AG10803 (cell line): ENCODE measurements at regions not wholly inside any gene's neighbourhood (a gene's known extent, or its start where the extent isn't known, plus 50 kb on each side); places are given as distances from the start of the nearest gene placed in this dataset.

Experiments
- DNase-seq: peaks from one replicate; pipeline ENCODE4 v3.0.0; 2010; ENCODE audit warnings: low read depth
- H3K4me3 ChIP-seq: 2 replicates; pipeline ENCODE4 v1.5.1; 2011; ENCODE audit warnings: mild to moderate bottlenecking, low read length, control low read depth
- TF ChIP-seq, protein P1 (sequence below): conservative IDR thresholded peaks from 2 replicates; pipeline ENCODE4 v1.5.1; 2011; ENCODE audit warnings: mild to moderate bottlenecking, low read length, control low read depth, inconsistent platforms

DNA sequence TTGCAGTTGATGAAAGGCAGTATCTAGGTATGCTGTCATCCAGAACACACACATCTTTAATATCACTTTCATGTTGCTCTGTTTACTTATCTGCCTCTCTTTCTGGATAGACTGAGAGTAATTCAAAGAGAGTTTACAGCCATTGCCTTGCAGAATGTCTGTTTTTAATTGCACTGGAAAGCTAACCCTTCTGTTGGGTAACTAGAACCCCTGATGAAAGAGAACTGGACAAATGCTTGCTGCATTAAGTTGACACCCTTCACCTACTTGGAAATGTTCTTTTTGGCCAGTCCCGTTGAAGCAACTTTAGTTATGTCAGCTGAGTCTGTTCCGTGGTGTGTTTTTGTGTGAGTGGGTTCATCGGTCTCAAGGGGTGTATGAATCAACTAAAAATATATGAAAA is 383.8 kb upstream of the CITED2 start:
- TF ChIP-seq, protein P1, sequence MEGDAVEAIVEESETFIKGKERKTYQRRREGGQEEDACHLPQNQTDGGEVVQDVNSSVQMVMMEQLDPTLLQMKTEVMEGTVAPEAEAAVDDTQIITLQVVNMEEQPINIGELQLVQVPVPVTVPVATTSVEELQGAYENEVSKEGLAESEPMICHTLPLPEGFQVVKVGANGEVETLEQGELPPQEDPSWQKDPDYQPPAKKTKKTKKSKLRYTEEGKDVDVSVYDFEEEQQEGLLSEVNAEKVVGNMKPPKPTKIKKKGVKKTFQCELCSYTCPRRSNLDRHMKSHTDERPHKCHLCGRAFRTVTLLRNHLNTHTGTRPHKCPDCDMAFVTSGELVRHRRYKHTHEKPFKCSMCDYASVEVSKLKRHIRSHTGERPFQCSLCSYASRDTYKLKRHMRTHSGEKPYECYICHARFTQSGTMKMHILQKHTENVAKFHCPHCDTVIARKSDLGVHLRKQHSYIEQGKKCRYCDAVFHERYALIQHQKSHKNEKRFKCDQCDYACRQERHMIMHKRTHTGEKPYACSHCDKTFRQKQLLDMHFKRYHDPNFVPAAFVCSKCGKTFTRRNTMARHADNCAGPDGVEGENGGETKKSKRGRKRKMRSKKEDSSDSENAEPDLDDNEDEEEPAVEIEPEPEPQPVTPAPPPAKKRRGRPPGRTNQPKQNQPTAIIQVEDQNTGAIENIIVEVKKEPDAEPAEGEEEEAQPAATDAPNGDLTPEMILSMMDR: no peak

DNA sequence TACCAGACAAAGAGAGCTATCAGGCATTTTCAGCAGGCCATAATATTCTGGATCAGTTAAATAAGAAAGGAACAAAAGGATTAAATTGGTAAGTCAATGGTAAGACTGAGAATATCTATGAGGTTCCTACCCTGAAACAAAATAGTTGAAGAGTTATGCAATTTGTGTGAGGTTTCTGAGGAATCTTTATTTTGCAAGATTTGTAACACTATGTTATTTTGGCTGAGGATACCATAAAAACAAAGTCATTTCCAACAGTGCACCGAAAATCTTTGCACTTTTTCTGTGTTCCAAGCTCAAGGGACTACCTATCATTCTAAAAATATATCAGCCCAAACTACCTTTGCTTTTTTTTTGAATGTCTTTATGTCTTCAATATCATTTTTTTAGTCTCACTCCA is 383.3 kb upstream of the CITED2 start:
- H3K4me3 ChIP-seq: no peak overlapping the region; the same call in 1 of the 2 replicates
- TF ChIP-seq, protein P1: no peak
- DNase-seq: peak; percentile 87

More for the DNA sequence above, 383.8 kb upstream of the CITED2 start:
- peak; percentile 86 for DNase-seq
- no peak overlapping the region; the same call in 1 of the 2 replicates for H3K4me3 ChIP-seq

DNA sequence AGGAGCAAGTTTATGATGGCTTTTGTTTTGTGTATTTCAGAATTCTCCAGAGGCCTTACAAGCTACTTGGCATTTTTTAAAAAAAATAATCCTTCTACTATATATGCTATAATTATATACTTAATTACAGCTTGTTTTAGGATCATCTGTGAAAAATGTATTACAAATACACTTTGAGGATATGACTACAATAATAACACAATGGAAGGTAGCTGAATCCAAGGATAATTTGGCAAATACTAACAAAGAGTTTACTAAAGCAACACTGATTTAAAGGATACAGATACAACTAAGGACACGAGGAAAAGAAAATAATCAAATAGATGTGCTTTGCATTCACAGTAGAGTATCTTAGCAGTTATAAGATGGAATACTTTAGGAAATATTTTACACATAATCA is 381.9 kb upstream of the CITED2 start:
- H3K4me3 ChIP-seq: no peak overlapping the region
- DNase-seq: no peak
- TF ChIP-seq, protein P1: no peak

DNA sequence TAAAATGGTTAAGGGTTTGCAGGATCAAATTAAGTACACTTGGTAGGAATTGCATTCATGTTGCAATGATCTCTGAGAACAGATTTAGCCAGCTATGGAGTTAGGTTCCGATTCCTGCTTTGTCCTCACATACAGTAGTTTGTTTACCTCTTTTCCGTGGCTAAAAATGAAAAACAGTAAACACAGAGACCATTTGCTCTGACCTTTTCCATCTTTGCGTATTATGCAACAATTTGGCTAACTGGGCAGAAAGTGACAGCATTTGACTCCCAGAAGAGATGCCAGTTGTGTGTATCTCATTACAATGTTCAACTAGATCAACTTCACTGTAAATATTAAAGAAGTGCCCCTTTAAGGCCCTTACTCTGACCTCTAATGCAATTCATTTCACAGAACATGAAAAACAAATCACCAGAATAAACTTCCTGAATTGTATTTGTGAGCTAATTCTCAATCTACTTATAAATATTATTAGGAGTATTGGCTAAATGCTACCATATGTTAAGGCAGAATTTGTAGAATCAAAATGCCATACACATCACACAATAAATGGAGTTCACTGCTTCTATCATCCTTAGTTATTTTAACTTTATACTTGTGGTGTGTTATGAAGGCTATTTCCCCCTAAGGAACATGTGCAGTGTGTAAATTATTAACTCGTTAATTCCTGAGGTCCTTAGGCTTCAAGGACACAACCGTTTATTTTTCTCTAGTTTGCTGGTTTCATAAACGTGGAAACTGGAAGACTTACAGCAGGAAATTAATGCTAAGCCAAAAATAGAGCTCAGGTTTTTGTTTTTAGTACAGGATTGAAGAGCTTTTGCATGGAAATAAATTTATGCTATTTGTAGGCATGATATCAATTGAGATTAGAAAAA is 380.7 kb upstream of the CITED2 start:
- H3K4me3 ChIP-seq: no peak overlapping the region
- peak; percentile 64 for DNase-seq
- TF ChIP-seq, protein P1: no peak

DNA sequence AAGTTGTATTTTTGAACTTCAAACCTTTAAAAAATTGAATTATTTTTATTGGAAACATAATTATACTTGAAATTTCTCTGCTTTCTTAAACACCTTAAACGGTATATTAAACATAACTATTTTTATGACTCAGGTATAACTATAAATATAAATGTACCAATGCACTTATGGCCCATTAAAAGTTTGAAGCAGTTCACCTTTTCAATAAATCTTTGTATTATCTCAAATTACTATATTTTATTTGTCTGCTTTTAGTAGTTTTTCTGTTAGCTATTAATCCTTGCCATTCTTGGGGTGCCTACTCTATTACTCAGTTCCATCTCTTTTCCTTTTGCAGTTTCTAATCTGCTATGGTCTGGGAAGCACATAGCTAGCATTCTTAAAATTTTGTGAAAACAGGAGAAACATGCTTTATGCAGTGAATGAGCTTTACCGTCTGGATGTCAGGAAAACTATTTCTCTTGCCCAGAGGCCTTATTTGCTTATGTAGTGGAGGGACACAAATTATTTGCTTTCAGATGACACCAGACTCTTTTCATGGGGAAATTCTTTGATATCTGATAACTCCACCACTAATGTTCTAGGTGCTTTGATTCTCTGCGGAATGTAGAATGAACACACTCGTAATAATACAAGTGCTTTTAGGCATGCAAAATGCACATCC is 378.9 kb upstream of the CITED2 start:
- peak; percentile 93 for DNase-seq
- no peak overlapping the region for H3K4me3 ChIP-seq
- TF ChIP-seq, protein P1: no peak

DNA sequence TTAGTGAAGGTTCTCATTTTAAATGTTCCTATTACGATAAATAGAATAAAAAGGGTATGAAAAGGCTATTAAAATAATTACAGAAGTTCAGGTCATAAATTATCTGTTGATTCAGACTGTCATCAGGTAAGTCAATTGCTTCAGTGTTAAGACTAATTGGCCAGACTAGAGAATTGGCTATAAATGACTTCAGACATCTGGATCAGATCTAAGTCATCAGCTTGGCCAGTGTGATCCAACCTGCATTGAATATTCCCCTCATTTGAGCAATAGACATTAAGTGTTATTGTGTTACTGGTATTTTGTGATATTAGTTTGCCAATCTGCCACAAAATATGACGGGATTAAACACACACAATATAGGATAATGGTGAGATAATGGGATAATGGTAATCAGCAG is 377.6 kb upstream of the CITED2 start:
- no peak overlapping the region for H3K4me3 ChIP-seq
- DNase-seq: peak; percentile 66
- TF ChIP-seq, protein P1: no peak
